HG03469 (cell line): ENCODE measurements at regions not wholly inside any gene's neighbourhood (a gene's known extent, or its start where the extent isn't known, plus 50 kb on each side); places are given as distances from the start of the nearest gene placed in this dataset.

Experiments used
- ATAC-seq: cut with Tn5 transposase; IDR thresholded peaks from one replicate; pipeline ENCODE4 v1.9.1; 2021; ENCODE audit warnings: mild to moderate bottlenecking, moderate library complexity, moderate number of reproducible peaks; ENCODE audit not compliant: unreplicated experiment

GRCh38 chr3:59308684-59309083 lies 258.9 kb upstream of the CFAP20DC start:
- no peak for ATAC-seq

DNA sequence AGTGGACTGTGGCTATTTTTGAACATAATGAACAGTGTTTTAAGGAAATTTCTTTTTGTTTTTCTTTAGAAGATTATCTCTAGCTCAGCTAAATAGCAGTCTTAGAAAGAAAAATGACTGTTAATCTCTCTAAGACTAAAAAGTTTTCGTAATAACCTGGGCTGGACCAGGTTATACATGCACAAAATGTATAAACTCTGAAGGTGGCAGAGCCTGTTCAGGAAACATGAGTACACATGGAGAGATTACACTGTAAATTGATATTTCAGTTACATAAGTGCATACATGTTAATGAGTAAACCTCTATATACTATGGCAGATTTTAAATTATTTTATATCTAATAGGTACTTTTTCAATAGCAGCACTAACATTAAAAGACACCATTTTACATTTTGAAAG lies 258.2 kb upstream of the CFAP20DC start:
- ATAC-seq = no peak

- no peak for ATAC-seq
These were observed 256.6 kb upstream of the CFAP20DC start for GRCh38 chr3:59306436-59306835.

- no peak for ATAC-seq
These were observed 254.5 kb upstream of the CFAP20DC start for GRCh38 chr3:59304296-59304695.

GRCh38 chr3:59303452-59303851 lies 253.6 kb upstream of the CFAP20DC start:
- no peak for ATAC-seq

DNA sequence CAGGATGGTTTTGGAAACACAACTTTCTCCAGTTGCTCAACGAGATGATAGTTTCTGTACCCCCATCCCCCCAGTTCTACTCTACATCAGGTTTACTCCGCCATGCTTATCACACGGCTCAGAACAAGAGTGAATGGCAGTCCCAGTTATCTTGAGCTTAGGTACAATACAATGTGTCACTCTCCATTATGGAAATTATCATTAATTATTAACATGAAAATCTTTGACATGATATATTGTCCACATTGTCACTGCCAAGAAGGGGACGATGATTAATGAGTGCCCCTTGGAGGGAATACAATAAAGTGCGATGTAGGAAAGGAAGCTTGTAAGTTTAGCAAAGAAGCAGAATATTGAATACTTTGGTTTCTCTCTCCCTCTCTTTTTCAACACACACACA lies 252.6 kb upstream of the CFAP20DC start:
- no peak for ATAC-seq

- ATAC-seq = no peak
These were observed 250.9 kb upstream of the CFAP20DC start for GRCh38 chr3:59300733-59301132.

DNA sequence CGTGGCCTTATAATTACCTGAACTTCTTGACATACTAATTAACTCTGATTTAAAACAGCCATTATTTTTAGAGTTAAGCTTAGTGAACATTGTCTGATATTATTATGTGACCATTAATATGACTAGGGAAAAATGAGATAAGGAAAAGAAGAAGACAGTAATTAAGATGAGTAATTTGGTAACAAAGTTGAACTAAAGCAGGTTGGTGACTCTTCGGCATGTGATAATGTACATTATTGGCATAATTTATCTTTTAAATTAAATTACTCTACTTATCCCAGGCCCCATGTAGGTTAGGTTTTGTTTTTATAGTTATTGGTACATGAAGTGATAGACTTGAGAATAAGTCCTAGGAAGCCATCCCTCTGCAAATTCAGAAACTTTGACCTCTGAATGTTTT lies 249.7 kb upstream of the CFAP20DC start:
- ATAC-seq = no peak

GRCh38 chr3:59290358-59290757 lies 240.5 kb upstream of the CFAP20DC start:
- no peak for ATAC-seq

- no peak for ATAC-seq
These were observed 240.0 kb upstream of the CFAP20DC start for GRCh38 chr3:59289831-59290230.

DNA sequence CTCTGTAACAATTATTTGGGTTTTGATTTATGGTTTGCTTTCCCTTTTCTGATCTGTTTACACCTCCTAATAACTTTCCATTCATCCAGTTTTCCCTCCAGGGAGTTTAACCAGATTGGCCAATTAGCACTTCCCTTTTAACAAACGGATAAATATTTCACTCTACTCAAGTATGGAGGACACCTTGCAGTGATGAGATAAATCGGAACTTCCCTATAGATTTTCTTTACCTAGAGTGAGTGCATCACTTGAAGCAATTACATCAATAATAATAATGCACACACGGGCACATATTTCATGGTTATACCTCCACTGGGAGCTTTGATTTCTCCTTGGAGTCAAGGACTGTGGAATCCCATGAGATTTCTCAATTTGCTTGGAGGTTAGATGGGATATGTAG lies 239.1 kb upstream of the CFAP20DC start:
- ATAC-seq = no peak

GRCh38 chr3:59286791-59287531 lies 237.1 kb upstream of the CFAP20DC start:
- ATAC-seq = no peak

GRCh38 chr3:59285560-59285959 lies 235.7 kb upstream of the CFAP20DC start:
- no peak for ATAC-seq

GRCh38 chr3:59284926-59285325 lies 235.1 kb upstream of the CFAP20DC start:
- no peak for ATAC-seq

GRCh38 chr3:59280113-59280512 lies 230.3 kb upstream of the CFAP20DC start:
- no peak for ATAC-seq

DNA sequence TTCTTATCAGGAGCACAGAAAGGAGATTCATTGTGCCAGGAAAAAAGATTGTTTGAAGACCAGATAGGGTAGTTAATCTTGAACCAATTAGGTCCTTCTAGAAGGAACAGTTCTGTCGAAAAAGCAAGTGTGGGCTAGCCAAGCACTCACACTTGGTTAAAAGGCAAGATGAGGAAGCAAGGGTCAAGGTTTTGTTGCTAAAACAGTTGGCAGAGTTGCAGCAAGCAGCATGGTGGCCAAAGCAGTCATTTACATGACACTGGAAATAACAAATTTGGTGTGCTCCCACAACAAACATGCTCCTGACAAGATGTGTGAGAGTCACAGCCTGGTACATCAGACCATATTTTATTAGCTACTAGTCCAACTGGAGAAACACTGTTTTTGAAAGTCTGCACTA lies 228.0 kb upstream of the CFAP20DC start:
- ATAC-seq = no peak

DNA sequence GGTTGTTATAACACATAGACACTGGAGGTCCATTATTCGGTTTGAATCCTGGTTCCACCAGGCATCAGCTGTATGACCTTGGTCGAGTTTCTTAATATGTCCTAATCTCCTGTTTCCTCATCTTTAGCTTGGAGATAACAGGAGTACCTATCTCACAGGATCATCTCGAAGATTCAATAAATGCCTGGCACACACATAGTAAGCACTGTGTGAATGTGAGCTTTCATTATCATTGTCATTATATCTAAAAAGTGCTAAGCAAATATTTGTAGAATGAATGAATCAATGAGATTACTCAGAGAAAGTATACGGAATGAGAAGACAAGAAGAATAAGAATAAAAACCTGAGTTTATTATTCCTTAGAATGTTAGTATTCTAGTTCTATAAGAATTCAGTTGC lies 227.4 kb upstream of the CFAP20DC start:
- ATAC-seq = no peak

GRCh38 chr3:59273976-59274375 lies 224.2 kb upstream of the CFAP20DC start:
- ATAC-seq = no peak

DNA sequence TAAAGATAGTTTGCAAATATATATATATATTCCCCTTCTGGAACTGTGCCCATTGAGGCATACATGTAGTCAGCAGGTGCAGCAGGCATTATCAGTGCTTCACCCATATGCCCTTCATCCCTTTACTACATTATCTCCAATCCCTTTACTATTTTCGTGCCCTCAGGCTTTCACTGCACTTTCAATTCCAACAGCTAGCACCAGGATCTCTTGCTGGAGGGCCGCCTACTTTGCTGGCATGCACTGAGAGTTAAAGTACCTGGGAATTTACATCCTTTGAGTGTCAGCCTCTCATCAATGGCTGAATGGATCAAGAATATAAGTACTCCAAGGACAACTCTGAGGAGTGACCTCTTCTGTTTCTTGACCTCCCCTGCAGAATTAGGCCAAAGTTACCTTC lies 222.1 kb upstream of the CFAP20DC start:
- ATAC-seq = no peak

- ATAC-seq = no peak
These were observed 221.1 kb upstream of the CFAP20DC start for GRCh38 chr3:59270921-59271320.

DNA sequence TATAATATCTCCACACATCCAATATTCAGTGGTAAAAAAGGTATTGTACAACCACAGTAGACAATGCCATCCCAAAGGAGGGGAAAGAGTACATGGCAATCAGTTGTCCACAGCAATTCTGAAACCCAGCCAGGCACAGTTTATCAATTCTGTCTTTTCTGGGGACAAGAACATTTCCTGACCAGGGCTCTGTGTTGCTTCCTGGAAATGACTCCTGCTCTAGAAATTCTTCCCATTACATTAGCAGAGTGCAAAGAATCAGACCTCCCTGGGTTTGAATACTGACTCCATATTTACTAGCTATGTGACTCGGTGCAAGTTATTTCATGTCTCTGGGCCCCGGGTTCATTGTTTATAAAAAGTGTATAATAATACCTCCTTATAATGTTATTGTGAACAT lies 220.4 kb upstream of the CFAP20DC start:
- no peak for ATAC-seq

DNA sequence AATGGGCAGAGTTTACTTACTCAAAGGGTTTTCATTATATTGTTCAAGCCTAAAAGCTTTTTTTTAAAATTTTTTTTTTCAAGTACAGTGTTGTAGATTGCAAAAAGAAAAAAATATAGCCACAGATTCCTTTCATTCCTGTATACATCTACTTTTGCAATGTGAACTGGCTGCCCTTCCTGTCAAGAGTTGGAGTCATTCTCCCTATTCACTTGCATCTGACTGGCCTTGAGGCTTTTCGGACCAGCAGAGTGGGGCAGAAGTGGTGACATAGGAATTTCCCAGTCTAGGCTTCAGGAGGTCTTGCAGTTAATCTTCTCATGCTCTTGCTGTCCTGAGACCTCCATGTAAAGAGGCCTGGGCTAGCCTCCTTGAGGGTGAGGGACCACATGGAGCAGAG lies 218.3 kb upstream of the CFAP20DC start:
- ATAC-seq = no peak

DNA sequence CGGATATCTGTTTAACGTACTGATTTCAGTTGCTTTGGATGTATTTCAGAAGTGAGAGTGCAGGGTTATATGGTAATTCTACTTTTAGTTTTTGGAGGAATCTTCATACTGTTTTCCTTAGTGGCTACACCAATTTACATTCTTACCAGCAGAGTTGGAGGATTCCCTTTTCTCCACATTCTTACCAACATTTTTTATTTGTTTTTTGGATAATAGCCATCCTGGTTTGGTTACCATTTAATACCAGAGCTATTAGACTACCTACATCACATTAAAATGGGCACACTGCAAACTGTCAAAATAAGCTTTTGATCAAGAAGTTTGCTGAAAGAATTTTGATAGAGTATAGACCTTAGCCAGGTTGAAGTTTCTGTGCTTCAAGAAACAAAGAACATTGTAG lies 217.2 kb upstream of the CFAP20DC start:
- no peak for ATAC-seq
